SK-N-SH treated with all-trans-retinoic acid at 6 μM for 48 hours (cell line): ENCODE measurements at regions not wholly inside any gene's neighbourhood (a gene's known extent, or its start where the extent isn't known, plus 50 kb on each side); places are given as distances from the start of the nearest gene placed in this dataset.

Experiments
- ARNTL ChIP-seq: fragments of 450-650 bp; formaldehyde crosslinking; IDR thresholded peaks from 2 replicates; pipeline ENCODE4 v1.5.0; 2020; ENCODE audit warnings: low read depth, mild to moderate bottlenecking, moderate library complexity, borderline replicate concordance
- GLIS3 ChIP-seq: fragments of 250-450 bp; sonication (Bioruptor Pico); IDR thresholded peaks from 2 replicates; pipeline ENCODE4 v1.5.0; 2020; ENCODE audit warnings: mild to moderate bottlenecking, moderate library complexity

DNA sequence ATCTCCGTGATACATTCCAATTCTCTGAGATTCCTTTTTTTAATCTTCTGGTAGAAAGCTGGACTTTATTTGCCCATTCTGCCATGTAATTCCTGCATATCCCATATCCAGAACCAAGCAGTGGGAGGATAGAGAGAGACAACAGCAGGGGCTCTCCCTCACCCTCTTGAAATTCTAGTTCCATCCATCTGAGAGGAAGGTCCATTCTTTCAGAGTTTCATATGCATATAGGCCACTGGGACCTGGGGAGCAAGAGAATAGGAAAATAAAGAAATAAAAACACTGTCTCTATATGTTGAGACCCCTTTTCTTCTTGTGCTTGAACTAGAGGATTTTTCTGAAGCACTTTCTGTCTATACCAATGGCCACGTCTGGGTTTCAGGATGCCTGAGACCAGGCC is 147.9 kb upstream of the STMND1 start:
- no peak for TF ChIP-seq ARNTL (CRISPR knock-in tag)
- TF ChIP-seq GLIS3 (CRISPR knock-in tag) = no peak
